GM23338 (cell line): ENCODE measurements at regions not wholly inside any gene's neighbourhood (a gene's known extent, or its start where the extent isn't known, plus 50 kb on each side); places are given as distances from the start of the nearest gene placed in this dataset.

Source experiments
- ATAC-seq: fragments of 200-7000 bp; cut with Tn5 transposase; 3 replicates; pipeline ENCODE4 v1.9.1; 2020
- DNase-seq: peaks from one replicate; pipeline ENCODE4 v3.0.0-alpha.2; 2015; ENCODE audit warnings: low spot score
- H2AFZ ChIP-seq: fragments of 200-600 bp; sonication (generic); 2 replicates; pipeline ENCODE4 v1.8.0; 2016; ENCODE audit warnings: antibody characterized with exemption, mild to moderate bottlenecking, moderate library complexity
- H3F3A ChIP-seq: fragments of 200-600 bp; sonication (generic); replicated peaks from 2 replicates; pipeline ENCODE4 v1.8.0; 2017; ENCODE audit warnings: antibody characterized with exemption, mixed run types, low read depth
- H3K27ac ChIP-seq: fragments of 200-600 bp; sonication (generic); 2 replicates; pipeline ENCODE4 v1.6.1; 2016; ENCODE audit warnings: low read depth
- H3K27me3 ChIP-seq: fragments of 200-600 bp; sonication (generic); 2 replicates; pipeline ENCODE4 v1.8.0; 2016; ENCODE audit warnings: mild to moderate bottlenecking, mixed run types, moderate library complexity; ENCODE audit not compliant: insufficient read depth
- H3K36me3 ChIP-seq: fragments of 200-600 bp; sonication (generic); 2 replicates; pipeline ENCODE4 v1.8.0; 2016; ENCODE audit warnings: mild to moderate bottlenecking; ENCODE audit not compliant: insufficient read depth
- H3K4me1 ChIP-seq: fragments of 200-600 bp; sonication (generic); 2 replicates; pipeline ENCODE4 v1.8.0; 2016; ENCODE audit warnings: mild to moderate bottlenecking, moderate library complexity; ENCODE audit not compliant: insufficient read depth
- H3K4me2 ChIP-seq: fragments of 200-600 bp; sonication (generic); 2 replicates; pipeline ENCODE4 v1.7.1; 2017; ENCODE audit warnings: mixed run types
- H3K4me3 ChIP-seq: fragments of 200-600 bp; sonication (generic); 2 replicates; pipeline ENCODE4 v1.6.1; 2016; ENCODE audit warnings: mixed run types
- H3K79me2 ChIP-seq: fragments of 200-600 bp; sonication (generic); replicated peaks from 2 replicates; pipeline ENCODE4 v1.8.0; 2017; ENCODE audit warnings: mild to moderate bottlenecking; ENCODE audit not compliant: insufficient read depth
- H3K9me2 ChIP-seq: fragments of 200-600 bp; sonication (generic); 2 replicates; pipeline ENCODE4 v1.8.0; 2017; ENCODE audit not compliant: insufficient read depth
- H4K20me1 ChIP-seq: fragments of 200-600 bp; sonication (generic); replicated peaks from 2 replicates; pipeline ENCODE4 v1.8.0; 2017; ENCODE audit warnings: mild to moderate bottlenecking; ENCODE audit not compliant: insufficient read depth
- H3K27ac Mint-ChIP-seq: 2 replicates; pipeline ENCODE4 v1.8.0; 2020; ENCODE audit warnings: inconsistent platforms, mild to moderate bottlenecking, moderate library complexity, mixed read lengths
- H3K27me3 Mint-ChIP-seq: 3 replicates; pipeline ENCODE4 v1.8.0; 2022; ENCODE audit warnings: low read depth, mild to moderate bottlenecking, moderate library complexity, mixed read lengths, inconsistent platforms; ENCODE audit not compliant: insufficient read depth, poor library complexity
- H3K36me3 Mint-ChIP-seq: 3 replicates; pipeline ENCODE4 v1.8.0; 2021; ENCODE audit warnings: low read depth, mild to moderate bottlenecking, inconsistent platforms, moderate library complexity, mixed read lengths
- H3K4me1 Mint-ChIP-seq: 3 replicates; pipeline ENCODE4 v1.8.0; 2020; ENCODE audit warnings: mild to moderate bottlenecking, inconsistent platforms, mixed read lengths
- H3K4me3 Mint-ChIP-seq: 3 replicates; pipeline ENCODE4 v1.8.0; 2021; ENCODE audit warnings: moderate library complexity, mild to moderate bottlenecking, inconsistent platforms, mixed read lengths
- H3K9me3 Mint-ChIP-seq: 3 replicates; pipeline ENCODE4 v1.8.0; 2020; ENCODE audit warnings: moderate library complexity, mild to moderate bottlenecking, inconsistent platforms, mixed read lengths
- CREB1 ChIP-seq: fragments of 250-450 bp; sonication (Bioruptor Pico); IDR thresholded peaks from 2 replicates; pipeline ENCODE4 v1.5.0; 2020; ENCODE audit warnings: low read depth, mild to moderate bottlenecking, moderate library complexity
- EZH2 ChIP-seq: fragments of 200-600 bp; sonication (generic); IDR thresholded peaks from one replicate; pipeline ENCODE4 v1.8.0; 2017; ENCODE audit warnings: antibody characterized with exemption, mild to moderate bottlenecking, low read depth; ENCODE audit not compliant: unreplicated experiment
- EZH2phosphoT487 ChIP-seq: fragments of 200-600 bp; sonication (generic); IDR thresholded peaks from one replicate; pipeline ENCODE4 v1.8.1; 2018; ENCODE audit warnings: antibody characterized with exemption; ENCODE audit not compliant: unreplicated experiment
- NANOG ChIP-seq: IDR thresholded peaks from 2 replicates; pipeline ENCODE4 v1.6.1; 2016; ENCODE audit warnings: antibody characterized with exemption, borderline replicate concordance
- POLR2AphosphoS5 ChIP-seq: IDR thresholded peaks from 2 replicates; pipeline ENCODE4 v1.6.1; 2016; ENCODE audit warnings: antibody characterized with exemption, low read depth
- STAT1 ChIP-seq: IDR thresholded peaks from one replicate; pipeline ENCODE4 v1.6.1; 2016; ENCODE audit warnings: antibody characterized with exemption; ENCODE audit not compliant: unreplicated experiment
- ZNF114 ChIP-seq: fragments of 250-450 bp; sonication (Bioruptor Pico); IDR thresholded peaks from 2 replicates; pipeline ENCODE4 v1.5.0; 2020; ENCODE audit warnings: mild to moderate bottlenecking, moderate library complexity
- ZNF331 ChIP-seq: fragments of 250-450 bp; sonication (Bioruptor Pico); IDR thresholded peaks from 2 replicates; pipeline ENCODE4 v1.5.0; 2020; ENCODE audit warnings: low read depth, mild to moderate bottlenecking, moderate library complexity
- TF ChIP-seq, protein P1 (sequence below), 2 experiments: fragments of 200-600 bp in 1 of 2; sonication (generic) in 1 of 2; conservative IDR thresholded peaks; 2 replicates each; pipeline versions ENCODE4 v1.5.1 to v1.6.1; 2016 to 2017; ENCODE audit warnings: antibody characterized with exemption in 2 of 2, low read depth in 2 of 2, mild to moderate bottlenecking in 2 of 2, moderate library complexity in 1 of 2
- TF ChIP-seq, protein P2 (sequence below): IDR thresholded peaks from one replicate; pipeline ENCODE4 v1.6.1; 2018; ENCODE audit warnings: antibody characterized with exemption; ENCODE audit not compliant: unreplicated experiment

DNA sequence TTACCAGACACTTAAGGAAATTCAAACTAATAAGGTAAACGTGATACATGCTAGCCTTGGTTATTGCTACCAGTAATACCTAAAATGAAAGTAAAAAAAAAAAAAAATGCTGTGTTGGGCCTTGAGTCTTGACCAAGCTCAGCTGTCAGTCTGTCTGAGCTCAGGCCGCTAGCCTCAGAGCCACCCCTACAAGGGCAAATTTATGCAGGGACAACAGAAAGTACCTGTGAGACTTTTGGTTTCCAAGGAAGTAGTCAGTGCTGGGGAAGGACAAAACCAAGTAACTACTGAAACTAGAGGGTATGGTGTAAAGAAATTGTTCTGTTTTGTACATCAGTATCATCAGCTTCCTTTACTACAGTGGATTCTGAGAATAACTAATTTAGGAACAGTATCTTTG is 134.3 kb upstream of the SLITRK5 start (continued):
- no peak for TF ChIP-seq STAT1
- no peak for TF ChIP-seq ZNF331 (CRISPR knock-in tag)
- no peak for TF ChIP-seq POLR2AphosphoS5
- no peak for TF ChIP-seq NANOG

DNA sequence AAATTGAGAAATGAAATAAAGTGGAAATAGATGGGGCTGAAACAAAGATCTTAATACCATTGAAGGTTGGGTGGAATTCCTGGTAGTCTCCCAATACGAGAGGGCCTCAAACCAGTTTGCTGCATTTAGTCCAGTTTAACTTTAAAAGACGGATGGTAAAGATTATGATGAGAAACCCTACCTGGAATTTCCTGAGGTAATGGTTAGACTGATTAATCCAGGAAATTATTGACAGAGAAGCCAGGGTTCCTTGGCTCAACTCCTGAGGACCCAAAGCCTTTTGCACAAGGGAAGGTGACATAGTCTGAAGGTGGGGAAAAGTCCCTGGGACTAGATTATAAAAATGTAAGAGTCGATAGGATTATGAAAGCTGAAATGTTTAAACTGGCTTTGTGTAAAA is 133.2 kb upstream of the SLITRK5 start:
- Histone ChIP-seq H2AFZ (no peak overlapping the region), H3K79me2 (no peaks in the 10 kb centered on the region), H3K36me3 (no peaks in the 10 kb centered on the region), H3K4me1 (no peaks in the 10 kb centered on the region), H3K4me2 (no peak overlapping the region), H3F3A (no peaks in the 10 kb centered on the region), H4K20me1 (no peaks in the 10 kb centered on the region), H3K27ac (no peak overlapping the region), H3K4me3 (no peak overlapping the region), H3K9me2 (no peaks in the 10 kb centered on the region), H3K27me3 (no peaks in the 10 kb centered on the region)
- TF ChIP-seq EZH2phosphoT487, result no peak
- TF ChIP-seq NANOG, result no peak
- no peak for TF ChIP-seq ZNF114 (CRISPR knock-in tag)
- TF ChIP-seq, protein P1, sequence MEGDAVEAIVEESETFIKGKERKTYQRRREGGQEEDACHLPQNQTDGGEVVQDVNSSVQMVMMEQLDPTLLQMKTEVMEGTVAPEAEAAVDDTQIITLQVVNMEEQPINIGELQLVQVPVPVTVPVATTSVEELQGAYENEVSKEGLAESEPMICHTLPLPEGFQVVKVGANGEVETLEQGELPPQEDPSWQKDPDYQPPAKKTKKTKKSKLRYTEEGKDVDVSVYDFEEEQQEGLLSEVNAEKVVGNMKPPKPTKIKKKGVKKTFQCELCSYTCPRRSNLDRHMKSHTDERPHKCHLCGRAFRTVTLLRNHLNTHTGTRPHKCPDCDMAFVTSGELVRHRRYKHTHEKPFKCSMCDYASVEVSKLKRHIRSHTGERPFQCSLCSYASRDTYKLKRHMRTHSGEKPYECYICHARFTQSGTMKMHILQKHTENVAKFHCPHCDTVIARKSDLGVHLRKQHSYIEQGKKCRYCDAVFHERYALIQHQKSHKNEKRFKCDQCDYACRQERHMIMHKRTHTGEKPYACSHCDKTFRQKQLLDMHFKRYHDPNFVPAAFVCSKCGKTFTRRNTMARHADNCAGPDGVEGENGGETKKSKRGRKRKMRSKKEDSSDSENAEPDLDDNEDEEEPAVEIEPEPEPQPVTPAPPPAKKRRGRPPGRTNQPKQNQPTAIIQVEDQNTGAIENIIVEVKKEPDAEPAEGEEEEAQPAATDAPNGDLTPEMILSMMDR (conservative IDR thresholded peaks at IDR 0.05; ENCODE audit: low read depth in 2 of 2), result no peak
- no peak for TF ChIP-seq CREB1 (CRISPR knock-in tag)
- no peak for TF ChIP-seq POLR2AphosphoS5
- no peak for TF ChIP-seq EZH2
- no peak for TF ChIP-seq STAT1
- TF ChIP-seq, protein P2, sequence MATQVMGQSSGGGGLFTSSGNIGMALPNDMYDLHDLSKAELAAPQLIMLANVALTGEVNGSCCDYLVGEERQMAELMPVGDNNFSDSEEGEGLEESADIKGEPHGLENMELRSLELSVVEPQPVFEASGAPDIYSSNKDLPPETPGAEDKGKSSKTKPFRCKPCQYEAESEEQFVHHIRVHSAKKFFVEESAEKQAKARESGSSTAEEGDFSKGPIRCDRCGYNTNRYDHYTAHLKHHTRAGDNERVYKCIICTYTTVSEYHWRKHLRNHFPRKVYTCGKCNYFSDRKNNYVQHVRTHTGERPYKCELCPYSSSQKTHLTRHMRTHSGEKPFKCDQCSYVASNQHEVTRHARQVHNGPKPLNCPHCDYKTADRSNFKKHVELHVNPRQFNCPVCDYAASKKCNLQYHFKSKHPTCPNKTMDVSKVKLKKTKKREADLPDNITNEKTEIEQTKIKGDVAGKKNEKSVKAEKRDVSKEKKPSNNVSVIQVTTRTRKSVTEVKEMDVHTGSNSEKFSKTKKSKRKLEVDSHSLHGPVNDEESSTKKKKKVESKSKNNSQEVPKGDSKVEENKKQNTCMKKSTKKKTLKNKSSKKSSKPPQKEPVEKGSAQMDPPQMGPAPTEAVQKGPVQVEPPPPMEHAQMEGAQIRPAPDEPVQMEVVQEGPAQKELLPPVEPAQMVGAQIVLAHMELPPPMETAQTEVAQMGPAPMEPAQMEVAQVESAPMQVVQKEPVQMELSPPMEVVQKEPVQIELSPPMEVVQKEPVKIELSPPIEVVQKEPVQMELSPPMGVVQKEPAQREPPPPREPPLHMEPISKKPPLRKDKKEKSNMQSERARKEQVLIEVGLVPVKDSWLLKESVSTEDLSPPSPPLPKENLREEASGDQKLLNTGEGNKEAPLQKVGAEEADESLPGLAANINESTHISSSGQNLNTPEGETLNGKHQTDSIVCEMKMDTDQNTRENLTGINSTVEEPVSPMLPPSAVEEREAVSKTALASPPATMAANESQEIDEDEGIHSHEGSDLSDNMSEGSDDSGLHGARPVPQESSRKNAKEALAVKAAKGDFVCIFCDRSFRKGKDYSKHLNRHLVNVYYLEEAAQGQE, result no peak
- ATAC-seq (no peak), DNase-seq (no peak)
- Mint-ChIP-seq H3K27ac (no peak overlapping the region), H3K4me1 (no peaks in the 10 kb centered on the region), H3K36me3 (no peaks in the 10 kb centered on the region), H3K27me3 (no peaks in the 10 kb centered on the region), H3K9me3 (no peaks in the 10 kb centered on the region), H3K4me3 (no peak overlapping the region)
